HG03159 (cell line): ENCODE measurements at regions not wholly inside any gene's neighbourhood (a gene's known extent, or its start where the extent isn't known, plus 50 kb on each side); places are given as distances from the start of the nearest gene placed in this dataset.

Experiments
- ATAC-seq: cut with Tn5 transposase; IDR thresholded peaks from one replicate; pipeline ENCODE4 v1.9.1; 2021; ENCODE audit warnings: mild to moderate bottlenecking, moderate library complexity; ENCODE audit not compliant: unreplicated experiment

- no peak for ATAC-seq
These were observed 78.0 kb upstream of the POU1F1 start for GRCh38 chr3:87354398-87354797.

GRCh38 chr3:87351937-87352336 is 75.6 kb upstream of the POU1F1 start:
- ATAC-seq, result no peak

- ATAC-seq, result peak; percentile 99
These were observed 74.2 kb upstream of the POU1F1 start for GRCh38 chr3:87350367-87351199.

GRCh38 chr3:87349833-87350232 is 73.4 kb upstream of the POU1F1 start:
- no peak for ATAC-seq

- ATAC-seq, result no peak
These were observed 60.4 kb upstream of the POU1F1 start for GRCh38 chr3:87336761-87337160.

- no peak for ATAC-seq
These were observed 59.5 kb upstream of the POU1F1 start for GRCh38 chr3:87335931-87336330.

GRCh38 chr3:87333393-87333892 is 57.1 kb upstream of the POU1F1 start:
- ATAC-seq, result peak; percentile 75

GRCh38 chr3:87332789-87333188 is 56.4 kb upstream of the POU1F1 start:
- ATAC-seq, result no peak

GRCh38 chr3:87329065-87329464 is 52.7 kb upstream of the POU1F1 start:
- ATAC-seq, result no peak
